Choroid plexus epithelial cell (primary cell): ENCODE measurements at regions not wholly inside any gene's neighbourhood (a gene's known extent, or its start where the extent isn't known, plus 50 kb on each side); places are given as distances from the start of the nearest gene placed in this dataset.
"Not testable (repeated sequence)": the region's sequence is repeated elsewhere in the genome, so short reads cannot be mapped to it uniquely, and the experiment has no call there.

Experiments
- DNase-seq: peaks from one replicate; pipeline ENCODE4 v3.0.0-alpha.2; 2010; ENCODE audit warnings: low read depth
- H3K4me3 ChIP-seq: 2 replicates; pipeline ENCODE4 v1.5.1; 2011; ENCODE audit warnings: low read depth, mild to moderate bottlenecking, control low read depth, low read length, moderate library complexity
- TF ChIP-seq, protein P1 (sequence below): conservative IDR thresholded peaks from 2 replicates; pipeline ENCODE4 v1.5.1; 2011; ENCODE audit warnings: low read depth, mild to moderate bottlenecking, control low read depth, inconsistent platforms, low read length, moderate library complexity

DNA sequence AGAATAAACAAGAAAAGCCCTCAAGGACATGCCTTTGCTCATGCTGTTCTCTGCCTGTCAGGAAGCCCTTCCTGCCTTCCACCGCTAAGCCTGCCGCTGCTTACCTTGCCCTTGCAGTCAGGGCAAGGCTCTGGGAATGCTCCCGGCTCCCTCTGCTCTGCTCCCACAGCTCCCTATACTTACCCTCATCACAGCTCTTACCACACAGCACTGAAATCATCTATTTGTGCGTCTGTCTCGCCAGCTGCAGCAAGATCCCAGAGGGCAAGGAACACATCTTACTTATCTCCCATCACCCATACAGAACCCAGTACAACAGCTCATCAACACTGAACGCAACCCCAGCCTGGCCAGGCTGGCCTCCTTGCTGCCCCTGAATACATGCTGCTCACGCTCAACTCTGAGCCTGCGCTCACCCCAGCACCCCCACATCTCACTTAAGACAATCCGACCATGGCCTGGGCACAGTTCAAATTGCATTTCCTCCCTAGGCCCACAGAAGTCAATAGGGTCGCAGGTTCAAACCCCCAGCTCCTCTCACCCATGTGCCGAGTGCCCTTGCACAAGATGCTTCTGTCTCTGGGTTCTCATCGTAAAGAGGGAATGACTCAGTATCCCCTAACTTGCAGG, 161.8 kb downstream of the IGLL1 start:
- no peak for DNase-seq
- TF ChIP-seq, protein P1, sequence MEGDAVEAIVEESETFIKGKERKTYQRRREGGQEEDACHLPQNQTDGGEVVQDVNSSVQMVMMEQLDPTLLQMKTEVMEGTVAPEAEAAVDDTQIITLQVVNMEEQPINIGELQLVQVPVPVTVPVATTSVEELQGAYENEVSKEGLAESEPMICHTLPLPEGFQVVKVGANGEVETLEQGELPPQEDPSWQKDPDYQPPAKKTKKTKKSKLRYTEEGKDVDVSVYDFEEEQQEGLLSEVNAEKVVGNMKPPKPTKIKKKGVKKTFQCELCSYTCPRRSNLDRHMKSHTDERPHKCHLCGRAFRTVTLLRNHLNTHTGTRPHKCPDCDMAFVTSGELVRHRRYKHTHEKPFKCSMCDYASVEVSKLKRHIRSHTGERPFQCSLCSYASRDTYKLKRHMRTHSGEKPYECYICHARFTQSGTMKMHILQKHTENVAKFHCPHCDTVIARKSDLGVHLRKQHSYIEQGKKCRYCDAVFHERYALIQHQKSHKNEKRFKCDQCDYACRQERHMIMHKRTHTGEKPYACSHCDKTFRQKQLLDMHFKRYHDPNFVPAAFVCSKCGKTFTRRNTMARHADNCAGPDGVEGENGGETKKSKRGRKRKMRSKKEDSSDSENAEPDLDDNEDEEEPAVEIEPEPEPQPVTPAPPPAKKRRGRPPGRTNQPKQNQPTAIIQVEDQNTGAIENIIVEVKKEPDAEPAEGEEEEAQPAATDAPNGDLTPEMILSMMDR, result no peak
- no peak overlapping the region for H3K4me3 ChIP-seq

DNA sequence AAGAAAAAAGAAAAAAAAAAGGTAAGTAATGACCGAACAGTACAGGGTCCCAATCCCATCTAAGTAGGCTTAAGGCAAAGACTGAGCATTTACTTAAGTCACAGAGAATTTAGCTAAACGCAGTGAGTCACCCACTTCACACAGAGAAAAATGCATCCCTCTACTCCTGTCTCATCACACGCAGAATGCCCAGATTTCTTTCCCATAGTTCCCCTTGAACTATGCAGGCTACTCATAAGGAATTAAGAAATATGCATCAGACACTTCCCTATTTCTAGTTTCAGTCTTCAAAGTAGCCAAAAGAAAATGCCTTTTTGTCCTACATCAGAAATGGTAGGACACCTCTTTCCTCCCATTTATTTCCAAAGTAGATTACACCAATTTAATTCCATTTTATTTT, 162.8 kb downstream of the IGLL1 start:
- DNase-seq, H3K4me3 ChIP-seq: not testable (repeated sequence)

DNA sequence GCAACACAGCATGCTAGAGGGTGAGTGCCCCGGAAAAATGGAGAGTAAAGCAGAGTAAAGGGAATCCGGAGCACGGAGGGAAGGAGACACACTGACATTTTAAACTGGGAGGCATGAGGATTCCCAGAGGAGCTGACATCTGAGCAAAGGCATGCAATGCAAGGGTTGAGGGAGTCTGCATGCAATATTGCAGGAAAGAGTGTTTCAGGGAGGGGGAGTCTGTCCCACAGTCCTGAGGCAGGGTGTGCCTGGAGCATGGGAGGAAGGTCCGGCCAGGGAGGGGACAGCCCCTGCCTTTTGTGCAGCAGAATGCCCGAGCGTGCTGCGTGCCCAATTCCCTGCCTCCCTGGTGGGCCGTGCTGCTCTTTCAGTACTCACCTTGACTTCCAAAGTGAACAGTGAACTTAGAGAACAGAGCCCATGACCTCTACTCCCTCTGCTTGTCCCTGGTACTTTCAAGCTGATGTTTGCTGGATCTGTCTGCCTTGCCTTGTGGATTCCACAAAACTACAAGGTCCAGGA, 163.9 kb downstream of the IGLL1 start:
- H3K4me3 ChIP-seq, DNase-seq: not testable (repeated sequence)

DNA sequence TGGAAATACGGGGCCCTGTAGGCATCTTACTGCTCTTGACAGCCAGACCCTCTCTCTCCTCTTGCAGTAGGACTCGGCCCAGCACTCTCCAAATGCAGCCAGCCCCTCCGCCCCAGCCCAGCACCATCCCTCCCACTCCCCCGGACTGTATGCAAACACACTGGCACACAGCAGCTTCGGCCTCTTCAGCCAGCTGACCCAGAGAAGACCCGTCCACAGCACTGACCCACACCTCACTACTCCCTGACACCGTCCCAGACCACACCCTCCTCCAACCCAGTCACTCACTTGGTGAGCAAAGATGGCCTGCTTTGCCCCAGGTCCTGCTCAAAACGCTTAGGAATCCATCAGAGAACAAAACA, 164.6 kb downstream of the IGLL1 start:
- no peak for DNase-seq
- no peak overlapping the region for H3K4me3 ChIP-seq
- TF ChIP-seq, protein P1, result no peak

DNA sequence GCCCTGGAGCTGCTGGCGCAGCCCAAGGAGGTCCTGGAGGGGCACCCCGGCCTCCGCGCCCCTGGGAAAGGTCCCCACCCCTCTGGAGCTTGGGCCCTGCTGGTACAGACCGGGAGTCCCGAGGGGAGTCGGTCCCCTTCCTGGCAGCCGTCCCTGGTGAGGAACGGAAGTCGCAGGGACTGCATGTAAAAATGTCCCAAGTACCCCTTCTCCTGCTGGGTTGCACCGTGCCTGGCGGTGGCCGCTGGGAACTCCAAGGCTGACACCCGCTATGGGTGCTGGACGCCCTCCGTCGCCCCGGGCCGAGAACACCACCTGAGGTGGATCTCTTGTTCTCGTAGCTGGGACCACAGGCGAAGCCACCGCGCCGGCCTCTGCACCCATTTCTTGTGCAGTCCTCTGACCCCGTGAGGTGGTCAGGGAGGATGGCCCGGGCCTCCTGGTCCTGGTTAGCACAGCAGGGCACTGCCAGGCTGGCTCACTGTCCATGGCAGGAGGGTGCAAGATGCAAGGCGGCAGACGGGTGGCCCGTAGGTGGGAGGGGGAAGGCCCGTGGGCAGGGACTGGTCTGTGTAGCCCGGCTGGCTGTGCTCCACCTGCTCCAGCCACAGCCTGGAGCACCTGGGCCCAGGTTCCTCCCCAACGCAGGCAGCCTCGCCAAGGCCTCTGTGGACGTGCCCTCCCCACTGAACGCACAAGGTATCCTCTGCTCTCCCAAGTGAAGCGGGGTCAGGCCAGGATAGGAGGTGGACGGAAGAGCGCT, 165.2 kb downstream of the IGLL1 start:
- TF ChIP-seq, protein P1, result no peak
- H3K4me3 ChIP-seq, result no peak overlapping the region
- no peak for DNase-seq

DNA sequence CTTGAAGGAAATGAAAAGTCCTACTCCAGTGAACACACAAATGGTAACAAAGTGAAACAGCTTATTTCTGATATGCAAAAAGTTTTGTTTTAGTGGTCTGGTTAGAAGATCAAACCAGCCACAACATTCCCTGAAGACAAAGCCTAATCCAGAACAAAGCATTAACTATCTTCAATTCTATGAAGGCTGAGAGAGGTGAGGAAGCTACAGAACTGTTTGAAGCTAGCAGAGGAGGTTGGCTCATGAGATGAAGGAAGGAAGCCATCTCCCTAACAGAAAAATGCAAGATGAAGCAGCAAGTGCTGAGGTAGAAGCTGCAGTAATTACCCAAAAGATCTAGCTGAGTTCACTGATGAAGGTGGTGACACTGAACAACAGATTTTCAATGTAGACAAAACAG, 168.4 kb downstream of the IGLL1 start:
- H3K4me3 ChIP-seq, result no peak overlapping the region
- no peak for DNase-seq
- TF ChIP-seq, protein P1, result no peak

DNA sequence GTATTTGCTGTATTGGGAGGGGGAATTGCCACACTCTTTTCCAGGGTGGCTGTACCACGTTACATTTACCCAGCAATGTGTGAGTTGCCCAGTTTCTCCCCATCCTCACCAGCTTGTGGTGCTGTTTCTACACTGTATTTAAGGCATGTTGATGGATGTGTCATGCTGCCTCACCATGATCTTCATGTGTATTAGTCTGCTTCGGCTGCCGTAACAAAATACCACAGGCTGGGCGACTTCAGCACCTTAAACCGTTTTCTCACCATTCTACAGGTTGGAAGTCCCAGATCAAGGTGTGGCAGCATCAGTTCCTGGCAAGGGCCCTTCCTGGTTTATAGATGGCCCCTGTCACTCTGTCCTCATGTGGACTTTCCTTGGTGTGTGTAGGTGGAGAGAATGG, 169.7 kb downstream of the IGLL1 start:
- TF ChIP-seq, protein P1, result no peak
- no peak overlapping the region for H3K4me3 ChIP-seq
- no peak for DNase-seq

DNA sequence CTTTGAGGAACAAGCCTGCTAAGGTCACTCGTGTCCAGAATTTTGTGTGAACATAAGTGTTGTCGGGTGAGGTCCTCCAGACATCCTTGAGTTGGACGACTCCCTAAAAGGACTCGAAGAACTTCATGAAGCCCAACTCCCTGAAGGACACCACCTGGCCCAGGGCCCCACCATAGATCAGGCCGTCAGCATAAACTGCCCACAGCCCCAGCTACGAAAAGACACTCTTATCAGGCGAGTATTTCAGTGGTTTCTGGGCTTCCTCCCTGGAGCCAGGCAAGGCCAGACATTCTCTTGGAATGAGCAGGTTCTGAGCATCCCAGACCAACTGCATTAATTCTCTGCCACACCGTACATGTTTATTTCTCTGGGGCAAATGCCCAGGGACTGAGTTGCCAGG, 170.1 kb downstream of the IGLL1 start:
- TF ChIP-seq, protein P1, result no peak
- DNase-seq, result no peak
- no peak overlapping the region for H3K4me3 ChIP-seq
